IMR-90 (cell line): ENCODE measurements at regions not wholly inside any gene's neighbourhood (a gene's known extent, or its start where the extent isn't known, plus 50 kb on each side); places are given as distances from the start of the nearest gene placed in this dataset.

Experiments used
- ATAC-seq: fragments of 200-7000 bp; cut with Tn5 transposase; 2 replicates; pipeline ENCODE4 v1.9.1; 2020; ENCODE audit warnings: low read depth, mild to moderate bottlenecking, moderate library complexity
- BruUV-seq: library from RNA; stranded (reverse); fragments of 400-500 nt; replicated peaks from 2 replicates; lab custom pipeline; 2021; lab: Mats Ljungman, UMichigan
- CTCF ChIA-PET: fragments of 300-600 bp; formaldehyde crosslinking; extraction: SDS; loops from one replicate; lab custom pipeline; 2021; ENCODE audit warnings: antibody characterized with exemption; lab: Yijun Ruan, JAX
- POLR2A ChIA-PET: fragments of 300-600 bp; sonication (Branson Sonifier 250); formaldehyde crosslinking; loops from one replicate; lab custom pipeline; 2022; ENCODE audit warnings: antibody characterized with exemption; ENCODE audit not compliant: unreplicated experiment; lab: Charles Lee
- DNase-seq: peaks from one replicate; pipeline ENCODE4 v3.0.0; 2013
- H2AFZ ChIP-seq: replicated peaks from 2 replicates; pipeline ENCODE3; 2013; ENCODE audit warnings: low read length, mild to moderate bottlenecking; ENCODE audit not compliant: poor library complexity
- H2AK5ac ChIP-seq: 2 replicates; pipeline ENCODE4 v1.6.1; 2013; ENCODE audit warnings: low read depth, low read length, inconsistent platforms
- H2AK9ac ChIP-seq: replicated peaks from 2 replicates; pipeline ENCODE3; 2013; ENCODE audit warnings: mild to moderate bottlenecking, low read depth, low read length, moderate library complexity; ENCODE audit not compliant: poor library complexity
- H2BK120ac ChIP-seq: 2 replicates; pipeline ENCODE4 v1.6.1; 2013; ENCODE audit warnings: low read depth, low read length, inconsistent platforms
- H2BK15ac ChIP-seq: 3 replicates; pipeline ENCODE4 v1.6.1; 2013; ENCODE audit warnings: low read depth, low read length, inconsistent platforms
- H2BK20ac ChIP-seq: 2 replicates; pipeline ENCODE4 v1.6.1; 2013; ENCODE audit warnings: low read depth, mild to moderate bottlenecking, inconsistent platforms, low read length, moderate library complexity
- H2BK5ac ChIP-seq: 2 replicates; pipeline ENCODE4 v1.6.1; 2013; ENCODE audit warnings: mild to moderate bottlenecking, low read depth, low read length, inconsistent platforms; ENCODE audit not compliant: poor library complexity, severe bottlenecking
- H3K14ac ChIP-seq: replicated peaks from 2 replicates; pipeline ENCODE4 v1.6.1; 2013; ENCODE audit warnings: low read depth, low read length, inconsistent platforms
- H3K18ac ChIP-seq: 2 replicates; pipeline ENCODE4 v1.6.1; 2013; ENCODE audit warnings: low read depth, low read length, control low read depth
- H3K23ac ChIP-seq: 2 replicates; pipeline ENCODE4 v1.6.1; 2013; ENCODE audit warnings: low read depth, low read length, inconsistent platforms
- H3K27ac ChIP-seq: 2 replicates; pipeline ENCODE4 v1.5.1; 2013; ENCODE audit warnings: mild to moderate bottlenecking, control low read depth, low read length; ENCODE audit not compliant: insufficient read depth
- H3K27me3 ChIP-seq: 2 replicates; pipeline ENCODE4 v1.6.1; 2013; ENCODE audit warnings: low read length; ENCODE audit not compliant: control insufficient read depth, insufficient read depth
- H3K36me3 ChIP-seq: 2 replicates; pipeline ENCODE4 v1.6.1; 2013; ENCODE audit warnings: low read length, mixed read lengths; ENCODE audit not compliant: control insufficient read depth, insufficient read depth
- H3K4ac ChIP-seq: 2 replicates; pipeline ENCODE4 v1.6.1; 2013; ENCODE audit warnings: low read depth, low read length, inconsistent platforms
- H3K4me1 ChIP-seq: 2 replicates; pipeline ENCODE4 v1.6.1; 2013; ENCODE audit warnings: low read length, mixed read lengths; ENCODE audit not compliant: control insufficient read depth, insufficient read depth
- H3K4me2 ChIP-seq: 2 replicates; pipeline ENCODE4 v1.6.1; 2013; ENCODE audit warnings: low read depth, mild to moderate bottlenecking, control low read depth, low read length, moderate library complexity
- H3K4me3 ChIP-seq: 2 replicates; pipeline ENCODE4 v1.5.1; 2013; ENCODE audit warnings: low read depth, mild to moderate bottlenecking, control low read depth, low read length, moderate library complexity; ENCODE audit not compliant: insufficient read depth
- H3K56ac ChIP-seq: 2 replicates; pipeline ENCODE4 v1.6.1; 2013; ENCODE audit warnings: low read length, inconsistent platforms; ENCODE audit not compliant: insufficient read depth; ENCODE audit errors: extremely low read depth
- H3K79me1 ChIP-seq, 2 experiments: 2 replicates each; pipeline ENCODE4 v1.6.1; 2013; ENCODE audit warnings: low read length in 2 of 2, inconsistent platforms in 1 of 2, low read depth in 1 of 2
- H3K9ac ChIP-seq: 2 replicates; pipeline ENCODE4 v1.6.1; 2013; ENCODE audit warnings: low read depth, low read length, control low read depth
- H3K9me1 ChIP-seq: 2 replicates; pipeline ENCODE4 v1.6.1; 2013; ENCODE audit warnings: low read length, inconsistent platforms; ENCODE audit not compliant: insufficient read depth
- H3K9me3 ChIP-seq: 2 replicates; pipeline ENCODE4 v1.6.1; 2013; ENCODE audit warnings: low read length; ENCODE audit not compliant: control insufficient read depth, insufficient read depth
- H4K20me1 ChIP-seq: 2 replicates; pipeline ENCODE4 v1.6.1; 2013; ENCODE audit warnings: low read length, inconsistent platforms; ENCODE audit not compliant: insufficient read depth
- H4K5ac ChIP-seq: 2 replicates; pipeline ENCODE4 v1.6.1; 2013; ENCODE audit warnings: mild to moderate bottlenecking, low read depth, low read length, control low read depth
- H4K8ac ChIP-seq, 2 experiments: 2 replicates each; pipeline ENCODE4 v1.6.1; 2013; ENCODE audit warnings: low read depth in 2 of 2, low read length in 2 of 2, control low read depth in 1 of 2, inconsistent platforms in 1 of 2
- H4K91ac ChIP-seq: 2 replicates; pipeline ENCODE4 v1.6.1; 2013; ENCODE audit warnings: low read depth, low read length, inconsistent platforms; ENCODE audit not compliant: insufficient read depth
- BHLHE40 ChIP-seq: fragments of 150-350 bp; IDR thresholded peaks from 2 replicates; pipeline ENCODE4 v1.6.1; 2016; ENCODE audit warnings: mild to moderate bottlenecking, low read depth, low read length
- CEBPB ChIP-seq: IDR thresholded peaks from 2 replicates; pipeline ENCODE4 v1.6.1; 2012; ENCODE audit warnings: low read depth, low read length, improper control_type of control experiment
- CHD1 ChIP-seq: IDR thresholded peaks from 2 replicates; pipeline ENCODE4 v1.6.1; 2012; ENCODE audit warnings: low read depth, low read length, improper control_type of control experiment
- ELK1 ChIP-seq: fragments of 150-350 bp; IDR thresholded peaks from 2 replicates; pipeline ENCODE4 v1.6.1; 2016; ENCODE audit warnings: low read depth, mild to moderate bottlenecking, low read length, moderate library complexity, borderline replicate concordance
- FOS ChIP-seq: fragments of 150-350 bp; IDR thresholded peaks from 2 replicates; pipeline ENCODE4 v1.6.1; 2016; ENCODE audit warnings: low read depth, low read length
- MAFK ChIP-seq: IDR thresholded peaks from 2 replicates; pipeline ENCODE4 v1.6.1; 2012; ENCODE audit warnings: low read depth, low read length, improper control_type of control experiment
- MAZ ChIP-seq: IDR thresholded peaks from 2 replicates; pipeline ENCODE4 v1.6.1; 2012; ENCODE audit warnings: low read depth, mild to moderate bottlenecking, low read length, improper control_type of control experiment, moderate library complexity, borderline replicate concordance
- MXI1 ChIP-seq: IDR thresholded peaks from 2 replicates; pipeline ENCODE4 v1.6.1; 2012; ENCODE audit warnings: low read depth, mild to moderate bottlenecking, low read length, moderate library complexity, borderline replicate concordance
- POLR2A ChIP-seq: IDR thresholded peaks from 2 replicates; pipeline ENCODE4 v1.6.1; 2012; ENCODE audit warnings: mild to moderate bottlenecking, low read depth, low read length
- RAD21 ChIP-seq: IDR thresholded peaks from 2 replicates; pipeline ENCODE4 v1.6.1; 2012; ENCODE audit warnings: low read length, improper control_type of control experiment
- RCOR1 ChIP-seq: IDR thresholded peaks from 2 replicates; pipeline ENCODE4 v1.6.1; 2012; ENCODE audit warnings: mild to moderate bottlenecking, low read length, improper control_type of control experiment; ENCODE audit not compliant: insufficient replicate concordance
- RFX5 ChIP-seq: IDR thresholded peaks from 2 replicates; pipeline ENCODE4 v1.8.0; 2012; ENCODE audit warnings: low read depth, mild to moderate bottlenecking, low read length, moderate library complexity
- SMC3 ChIP-seq: fragments of 150-350 bp; IDR thresholded peaks from 2 replicates; pipeline ENCODE4 v1.6.1; 2016; ENCODE audit warnings: low read depth, mild to moderate bottlenecking, antibody characterized with exemption, low read length, moderate library complexity
- USF2 ChIP-seq: fragments of 150-350 bp; IDR thresholded peaks from 2 replicates; pipeline ENCODE4 v1.6.1; 2017; ENCODE audit warnings: mild to moderate bottlenecking, antibody characterized with exemption, low read length, low read depth
- WGBS, 2 experiments: methylation state at CpG; one replicate each; pipeline versions ENCODE4 v1.1.5 to v1.1.7; 2013; ENCODE audit warnings: missing lambda C conversion rate in 2 of 2; ENCODE audit not compliant: insufficient read length in 1 of 2; ENCODE audit errors: extremely low coverage in 2 of 2; 5-methylcytosine and 5-hydroxymethylcytosine counted together
- dilution Hi-C: fragments of 300-500 bp; cut with HindIII; formaldehyde crosslinking; loops from one replicate; pipeline ENCODE4 v1.14.3; 2018; ENCODE audit warnings: low sequenced_read_pairs; ENCODE audit not compliant: unreplicated experiment
- in situ Hi-C: fragments of 300-500 bp; cut with MboI; formaldehyde crosslinking; loops from 3 replicates; pipeline ENCODE4 v1.14.3; 2019; ENCODE audit warnings: low sequenced_read_pairs, inconsistent platforms, mixed read lengths
- intact Hi-C: fragments of 100-400 bp; cut with micrococcal nuclease; formaldehyde crosslinking; loops from 2 replicates; pipeline ENCODE4 v1.10.0; 2022
- TF ChIP-seq, protein P1 (sequence below): conservative IDR thresholded peaks from 2 replicates; pipeline ENCODE4 v1.5.1; 2012; ENCODE audit warnings: mild to moderate bottlenecking, low read depth, low read length, improper control_type of control experiment

DNA sequence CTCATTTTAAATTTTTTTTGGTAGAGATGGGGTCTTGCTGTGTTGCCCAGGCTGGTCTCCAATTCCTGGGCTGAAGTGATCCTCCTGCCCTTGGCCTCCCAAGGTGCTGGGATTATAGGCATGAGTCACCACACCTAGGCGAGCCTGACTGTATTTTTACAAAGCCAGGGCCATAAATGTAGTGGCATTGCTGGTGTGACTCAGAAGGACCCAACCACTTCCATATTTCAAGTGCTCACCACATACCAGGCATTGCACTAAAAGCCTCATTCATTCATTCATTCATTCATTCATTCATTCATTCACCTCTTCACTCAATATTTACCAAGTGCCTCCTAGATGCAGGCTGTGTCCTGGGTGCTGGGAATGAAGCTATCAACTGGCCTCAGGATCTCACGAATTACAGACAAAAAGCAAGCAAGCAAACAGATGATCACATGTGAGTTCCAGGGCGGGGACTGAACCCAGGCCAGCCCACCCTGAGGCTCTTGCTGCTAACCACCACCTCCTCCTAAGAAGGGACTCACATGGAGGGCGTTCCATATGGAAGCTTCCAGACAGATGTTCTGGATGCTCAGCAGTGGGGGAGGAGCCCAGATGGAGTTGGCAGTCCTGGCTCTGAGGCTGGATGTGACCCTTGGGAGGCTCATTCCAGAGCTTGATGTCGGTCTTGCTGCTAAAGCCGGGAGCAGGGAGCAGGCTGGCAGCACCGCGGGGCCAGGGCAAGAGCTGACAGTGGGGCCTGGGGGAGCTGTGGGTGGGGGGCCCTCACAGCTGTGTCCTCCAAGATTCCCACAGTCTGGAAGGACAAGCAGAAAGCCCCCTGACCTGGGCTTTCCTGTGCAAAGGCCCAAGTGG is 158.8 kb downstream of the CTTN start:
- Histone ChIP-seq H3K4me1 (no peaks in the 10 kb centered on the region), H3K4me2 (no peak overlapping the region), H4K5ac (no peak overlapping the region), H2AFZ (no peak overlapping the region), H4K20me1 (no peaks in the 10 kb centered on the region; the same call in 1 of the 2 replicates), H2BK15ac (no peak overlapping the region), H3K9ac (no peak overlapping the region), H2BK120ac (no peak overlapping the region), H3K18ac (no peak overlapping the region), H2BK5ac (no peak overlapping the region), H2BK20ac (no peak overlapping the region), H3K23ac (no peak overlapping the region), H3K9me1 (no peaks in the 10 kb centered on the region), H4K8ac (no peak overlapping the region), H3K4ac (no peak overlapping the region), H3K27ac (no peak overlapping the region), H3K14ac (no peak overlapping the region), H3K79me1 (no peaks in the 10 kb centered on the region), H3K36me3 (no peaks in the 10 kb centered on the region), H3K9me3 (no peaks in the 10 kb centered on the region), H3K4me3 (no peak overlapping the region), H2AK9ac (no peak overlapping the region), H3K56ac (no peak overlapping the region), H2AK5ac (no peak overlapping the region), H3K27me3 (no peaks in the 10 kb centered on the region; the same call in 1 of the 2 replicates), H4K91ac (no peak overlapping the region)
- dilution Hi-C loops, result no loop called here
- BruUV-seq, result no TSS peak
- intact Hi-C loops, result loop anchor here (5.0 kb wide), 1 partner anchor 35 kb away; no protein-coding TSS in a partner anchor
- in situ Hi-C loops, result no loop called here
- ChIA-PET CTCF (interaction anchor here (0.7 kb wide), 1 partner anchor 11 kb away, joined by 3 read pairs; no protein-coding TSS in a partner anchor), POLR2A (no interaction called here)
- DNase-seq (no peak), ATAC-seq (peak; percentile 59)
- WGBS, 2 experiments, result no CpG with 5 or more reads among the region's 8 CpGs
- TF ChIP-seq MAZ (no peak), RCOR1 (no peak), MAFK (no peak), FOS (no peak), USF2 (no peak), BHLHE40 (no peak), MXI1 (no peak), POLR2A (no peak), RAD21 (no peak), RFX5 (no peak), CHD1 (no peak), SMC3 (no peak), ELK1 (no peak), CEBPB (no peak)
- TF ChIP-seq, protein P1, sequence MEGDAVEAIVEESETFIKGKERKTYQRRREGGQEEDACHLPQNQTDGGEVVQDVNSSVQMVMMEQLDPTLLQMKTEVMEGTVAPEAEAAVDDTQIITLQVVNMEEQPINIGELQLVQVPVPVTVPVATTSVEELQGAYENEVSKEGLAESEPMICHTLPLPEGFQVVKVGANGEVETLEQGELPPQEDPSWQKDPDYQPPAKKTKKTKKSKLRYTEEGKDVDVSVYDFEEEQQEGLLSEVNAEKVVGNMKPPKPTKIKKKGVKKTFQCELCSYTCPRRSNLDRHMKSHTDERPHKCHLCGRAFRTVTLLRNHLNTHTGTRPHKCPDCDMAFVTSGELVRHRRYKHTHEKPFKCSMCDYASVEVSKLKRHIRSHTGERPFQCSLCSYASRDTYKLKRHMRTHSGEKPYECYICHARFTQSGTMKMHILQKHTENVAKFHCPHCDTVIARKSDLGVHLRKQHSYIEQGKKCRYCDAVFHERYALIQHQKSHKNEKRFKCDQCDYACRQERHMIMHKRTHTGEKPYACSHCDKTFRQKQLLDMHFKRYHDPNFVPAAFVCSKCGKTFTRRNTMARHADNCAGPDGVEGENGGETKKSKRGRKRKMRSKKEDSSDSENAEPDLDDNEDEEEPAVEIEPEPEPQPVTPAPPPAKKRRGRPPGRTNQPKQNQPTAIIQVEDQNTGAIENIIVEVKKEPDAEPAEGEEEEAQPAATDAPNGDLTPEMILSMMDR, result no peak
